ENCODE measurements at regions not wholly inside any gene's neighbourhood (a gene's known extent, or its start where the extent isn't known, plus 50 kb on each side); places are given as distances from the start of the nearest gene placed in this dataset.
"Not testable (repeated sequence)": the region's sequence is repeated elsewhere in the genome, so short reads cannot be mapped to it uniquely, and the experiment has no call there.

- not testable (repeated sequence) for TF ChIP-seq SMAD4 (CRISPR knock-in tag; IDR thresholded peaks at IDR 0.05); CTCF (IDR thresholded peaks at IDR 0.05); USF2 (CRISPR knock-in tag; IDR thresholded peaks at IDR 0.05); PRRX2 (CRISPR knock-in tag; IDR thresholded peaks at IDR 0.05); MAX (CRISPR knock-in tag; IDR thresholded peaks at IDR 0.05); JUN (CRISPR knock-in tag; IDR thresholded peaks at IDR 0.05); ZNF121 (CRISPR knock-in tag; IDR thresholded peaks at IDR 0.05); ZBTB43 (CRISPR knock-in tag; IDR thresholded peaks at IDR 0.05); FOXP1 (CRISPR knock-in tag; IDR thresholded peaks at IDR 0.05; ENCODE audit: borderline replicate concordance); TEAD4 (CRISPR knock-in tag; IDR thresholded peaks at IDR 0.05)
These were observed 110.9 kb downstream of the PPIAL4G start for GRCh38 chr1:148372051-148372726.
